8988T (cell line): ENCODE measurements at regions not wholly inside any gene's neighbourhood (a gene's known extent, or its start where the extent isn't known, plus 50 kb on each side); places are given as distances from the start of the nearest gene placed in this dataset.

Source experiments
- DNase-seq: peaks from one replicate; pipeline ENCODE4 v3.0.0; 2011

DNA sequence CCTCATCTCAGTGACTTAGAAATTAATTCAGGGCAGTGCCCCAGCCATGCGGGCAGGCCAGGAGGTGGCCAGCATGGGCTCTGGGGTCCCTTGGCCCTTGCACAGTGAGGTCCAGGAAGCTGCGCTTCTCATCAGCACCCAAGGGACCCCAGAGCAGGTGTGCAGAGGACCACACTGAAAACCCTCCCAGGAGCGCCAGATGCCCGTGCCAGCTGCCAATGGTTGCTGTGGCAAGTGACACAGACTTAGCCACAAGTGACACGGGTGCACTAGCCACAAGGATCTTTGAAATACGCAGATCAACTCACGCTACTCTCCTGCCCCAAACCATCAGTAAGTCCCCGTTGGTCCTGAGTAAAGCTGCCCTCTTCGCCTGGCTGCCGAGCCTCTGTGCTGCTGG lies 88.1 kb downstream of the ERMARD start:
- no peak for DNase-seq

DNA sequence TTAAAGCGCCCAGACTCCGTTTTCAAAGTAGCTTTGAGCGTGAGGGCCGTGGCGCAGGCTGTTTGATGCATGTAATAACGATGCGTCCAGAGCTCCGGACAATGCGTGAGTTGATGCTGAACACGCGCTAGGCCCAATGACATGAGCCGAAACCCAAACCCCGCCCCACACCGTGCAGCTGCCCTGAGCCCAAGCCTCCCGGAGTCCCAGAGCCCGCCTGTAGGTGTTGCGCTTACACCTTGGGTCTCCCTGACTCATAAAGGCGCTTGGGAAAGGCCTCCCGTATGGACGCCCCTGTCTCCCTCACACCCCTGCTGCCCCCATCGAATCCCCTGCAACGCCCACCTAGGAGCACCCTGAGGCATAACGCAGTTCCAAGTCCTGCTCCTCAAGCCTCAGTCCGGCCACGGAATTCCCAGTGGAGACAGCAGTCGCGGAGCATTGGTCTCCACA lies 87.6 kb downstream of the ERMARD start:
- DNase-seq = peak; percentile 9

DNA sequence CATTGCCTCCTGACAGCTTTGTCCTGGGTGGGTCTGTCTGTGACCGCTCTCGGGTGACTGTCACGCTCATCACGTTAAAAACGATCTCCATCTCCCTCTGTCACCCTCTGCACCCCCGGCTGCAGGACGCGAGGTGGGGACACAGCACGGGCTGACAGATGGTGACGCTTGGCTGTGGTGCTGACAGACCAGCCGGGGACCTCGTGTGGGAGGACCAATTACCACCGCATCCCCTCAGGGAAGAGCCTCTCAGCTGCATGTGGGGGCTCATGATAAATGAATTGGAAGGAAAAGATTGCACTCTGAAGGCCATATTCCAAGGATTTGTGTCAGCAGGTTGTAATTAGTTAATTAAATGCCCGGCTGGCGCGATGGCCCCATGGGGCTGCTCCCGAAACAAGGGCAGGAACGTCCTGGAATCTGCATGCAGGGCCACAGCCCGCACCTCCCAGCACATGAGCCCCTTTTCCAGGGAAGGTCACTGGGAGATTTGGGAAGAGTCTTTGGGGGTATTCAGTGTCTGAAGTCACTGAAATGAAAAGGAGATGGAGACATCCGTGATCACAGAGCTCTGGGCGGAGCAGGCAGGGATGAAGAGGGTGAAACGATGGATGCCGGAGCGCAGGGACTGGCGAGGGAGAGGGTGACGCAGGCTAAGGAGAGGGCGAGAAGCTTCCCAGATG lies 87.1 kb downstream of the ERMARD start:
- peak; percentile 2 for DNase-seq

DNA sequence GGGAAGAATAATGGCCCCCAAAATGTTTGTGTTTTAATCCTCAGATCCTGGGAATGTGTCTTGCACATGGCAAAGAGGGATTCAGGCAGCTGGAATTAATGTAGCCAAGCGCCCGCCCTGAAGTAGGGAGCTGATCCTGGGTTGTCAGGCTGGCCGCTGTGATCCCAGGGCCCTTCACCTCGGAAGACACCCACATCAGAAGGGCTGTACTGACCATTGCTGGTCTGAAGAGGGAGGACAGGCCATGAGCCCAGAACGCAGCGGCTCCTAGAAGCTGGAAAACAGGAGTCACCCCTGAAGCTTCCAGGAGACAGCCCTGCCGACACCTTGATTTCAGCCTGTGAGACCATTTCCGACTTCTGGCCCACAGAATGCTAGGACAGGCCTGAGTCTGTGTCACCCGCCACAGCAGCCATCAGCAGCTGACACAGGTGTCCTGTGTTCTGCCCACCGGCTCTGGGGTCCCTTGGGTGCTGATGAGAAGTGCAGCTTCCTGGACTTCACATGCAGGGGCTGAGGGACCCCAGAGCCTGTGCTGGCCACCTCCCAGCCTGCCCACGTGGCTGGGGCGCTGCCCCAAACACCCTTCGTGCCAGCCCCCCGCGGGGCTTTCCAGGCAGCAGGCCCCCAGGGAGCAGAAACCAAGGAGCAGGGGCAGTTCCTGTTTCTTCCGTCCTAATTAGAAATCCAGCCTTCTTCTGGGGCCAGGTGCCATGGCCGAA lies 86.3 kb downstream of the ERMARD start:
- peak; percentile 5 for DNase-seq

DNA sequence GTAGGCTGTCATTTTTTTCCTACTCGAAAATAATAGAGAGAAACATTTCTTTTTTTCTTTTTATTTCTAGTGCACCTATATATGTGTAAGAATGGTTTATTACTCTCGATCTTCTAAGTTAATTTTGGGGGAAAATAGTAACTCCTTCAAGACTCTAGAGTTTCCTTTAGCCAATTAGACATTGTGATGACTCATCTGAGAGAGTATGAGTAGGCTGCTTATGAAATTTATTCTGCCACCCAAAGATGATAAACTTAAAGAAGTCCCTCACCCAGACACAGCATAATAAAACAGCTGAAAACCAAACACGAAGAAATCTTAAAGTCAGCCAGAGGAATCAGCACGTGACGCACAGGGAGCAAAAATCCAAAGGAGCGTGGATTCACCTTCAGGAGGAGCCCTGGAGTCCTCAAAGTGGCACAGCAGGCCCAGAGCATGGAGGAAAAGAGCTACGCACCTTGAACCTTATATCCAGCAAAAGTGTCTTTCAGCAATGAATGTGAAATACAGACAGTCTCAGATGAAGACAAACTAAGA lies 81.9 kb downstream of the ERMARD start:
- peak; percentile 4 for DNase-seq

DNA sequence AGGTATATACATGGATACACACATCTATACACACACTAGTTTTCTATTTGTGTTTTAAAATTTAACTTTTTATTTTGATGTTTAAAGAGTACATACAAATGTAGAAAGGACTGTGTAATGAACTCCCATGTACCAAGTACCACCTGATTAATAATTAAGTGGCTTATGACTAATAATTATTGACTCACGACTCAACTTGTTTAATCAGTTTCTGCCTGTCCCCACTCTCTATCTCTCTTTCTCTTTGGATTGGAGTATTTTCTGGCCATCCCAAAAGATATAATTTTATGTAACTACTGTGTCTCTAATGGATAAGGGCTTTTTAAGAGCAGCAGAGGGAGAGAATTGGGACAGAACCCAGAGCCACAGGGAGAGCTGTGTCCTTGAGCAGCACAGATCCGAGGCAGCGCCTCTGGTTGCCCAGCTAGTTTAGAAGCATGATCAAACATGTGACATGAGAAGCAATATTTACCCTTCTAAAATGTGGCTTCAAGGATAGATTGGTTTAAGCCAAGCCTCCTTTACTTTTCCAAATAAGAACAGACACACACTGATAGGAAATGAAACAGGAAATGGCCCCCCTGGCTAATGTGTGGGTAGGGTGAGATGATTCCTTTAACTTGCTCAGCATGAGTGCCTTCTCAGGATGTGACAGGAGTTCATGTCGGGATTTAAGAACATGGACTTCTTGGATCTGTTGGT lies 81.0 kb downstream of the ERMARD start:
- no peak for DNase-seq

DNA sequence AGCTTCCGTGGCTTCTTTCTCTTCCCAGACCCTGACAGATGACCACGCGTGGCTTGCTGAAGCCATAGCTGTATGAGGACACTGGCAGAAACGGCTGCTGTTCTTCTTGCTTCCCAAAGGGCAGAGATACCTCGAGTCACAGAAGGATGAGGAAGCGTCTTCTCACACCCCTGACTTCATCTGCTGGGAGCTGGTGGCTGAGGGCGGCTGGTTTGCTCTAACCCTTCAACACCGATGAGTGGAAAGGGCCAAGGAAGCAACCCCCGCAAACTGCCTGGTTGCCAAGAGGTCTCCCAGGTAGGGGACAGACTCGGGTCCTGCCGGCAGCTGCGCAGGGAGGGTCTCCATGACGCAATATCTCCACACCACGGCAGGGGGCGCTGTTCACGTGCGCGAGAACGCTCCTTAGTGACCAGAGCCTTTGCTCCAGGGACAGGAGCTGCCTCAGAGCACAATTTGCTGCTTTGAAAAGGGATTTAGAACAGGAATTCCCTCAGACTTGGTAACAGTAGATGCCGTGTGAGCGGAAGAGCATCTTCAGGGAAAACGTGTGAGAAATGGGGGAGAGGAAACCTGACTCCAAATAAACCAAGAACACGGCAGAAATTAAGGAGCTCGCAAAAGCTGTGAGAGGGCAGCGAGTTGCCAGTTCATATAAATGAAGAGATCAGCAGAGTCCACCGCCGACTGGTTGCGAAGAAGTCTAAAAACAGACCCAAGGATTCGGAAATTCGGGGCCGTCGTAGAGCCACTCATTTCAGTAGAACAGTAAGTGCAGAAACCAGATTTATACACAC lies 80.2 kb downstream of the ERMARD start:
- DNase-seq = peak; percentile 72
